ENCODE measurements at regions not wholly inside any gene's neighbourhood (a gene's known extent, or its start where the extent isn't known, plus 50 kb on each side); places are given as distances from the start of the nearest gene placed in this dataset.
"Not testable (repeated sequence)": the region's sequence is repeated elsewhere in the genome, so short reads cannot be mapped to it uniquely, and the experiment has no call there.

DNA sequence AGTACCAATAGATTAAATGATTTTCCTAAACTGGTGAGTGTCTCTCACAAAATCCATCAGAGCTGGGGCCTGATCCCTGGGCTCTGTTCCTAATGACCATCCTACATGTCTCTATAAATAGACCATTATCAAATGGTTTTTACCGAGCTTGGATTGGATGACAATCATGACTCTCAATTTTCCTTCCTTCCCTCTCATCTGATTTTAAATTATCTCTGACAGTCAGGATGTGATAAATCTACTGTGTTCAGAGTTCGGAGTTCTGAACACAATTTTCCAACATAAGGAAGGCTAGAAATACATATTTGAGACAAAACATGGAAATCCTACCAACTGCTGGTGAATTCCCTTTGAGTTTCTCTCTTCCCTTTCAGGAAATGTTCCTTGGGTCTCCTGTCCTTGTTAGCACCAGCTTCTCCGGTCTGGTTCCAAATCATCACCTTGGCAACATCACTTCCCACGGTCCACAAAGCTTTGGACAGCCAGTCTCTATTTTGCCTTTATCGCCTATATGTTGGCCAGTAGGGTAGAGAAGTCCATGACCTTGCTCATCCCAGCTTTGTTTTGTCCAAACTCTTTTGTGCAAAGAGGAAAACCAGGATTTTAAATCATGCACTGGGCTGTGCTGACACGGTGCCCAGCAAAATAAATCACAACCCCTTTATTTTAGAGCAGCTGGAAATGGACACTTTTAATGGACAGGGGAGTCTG, 139.6 kb upstream of the ITGA6 start:
- DNase-seq (ENCODE audit: low read depth) = no peak

GRCh38 chr2:172288603-172289002, 138.8 kb upstream of the ITGA6 start:
- no peak for DNase-seq (ENCODE audit: low read depth)

GRCh38 chr2:172293952-172294351, 133.4 kb upstream of the ITGA6 start:
- DNase-seq (ENCODE audit: low read depth) = no peak

- no peak for DNase-seq (ENCODE audit: low read depth)
Observed at GRCh38 chr2:172294983-172295382, 132.4 kb upstream of the ITGA6 start.

- no peak for DNase-seq (ENCODE audit: low read depth)
Observed at GRCh38 chr2:172295677-172296076, 131.7 kb upstream of the ITGA6 start.

DNA sequence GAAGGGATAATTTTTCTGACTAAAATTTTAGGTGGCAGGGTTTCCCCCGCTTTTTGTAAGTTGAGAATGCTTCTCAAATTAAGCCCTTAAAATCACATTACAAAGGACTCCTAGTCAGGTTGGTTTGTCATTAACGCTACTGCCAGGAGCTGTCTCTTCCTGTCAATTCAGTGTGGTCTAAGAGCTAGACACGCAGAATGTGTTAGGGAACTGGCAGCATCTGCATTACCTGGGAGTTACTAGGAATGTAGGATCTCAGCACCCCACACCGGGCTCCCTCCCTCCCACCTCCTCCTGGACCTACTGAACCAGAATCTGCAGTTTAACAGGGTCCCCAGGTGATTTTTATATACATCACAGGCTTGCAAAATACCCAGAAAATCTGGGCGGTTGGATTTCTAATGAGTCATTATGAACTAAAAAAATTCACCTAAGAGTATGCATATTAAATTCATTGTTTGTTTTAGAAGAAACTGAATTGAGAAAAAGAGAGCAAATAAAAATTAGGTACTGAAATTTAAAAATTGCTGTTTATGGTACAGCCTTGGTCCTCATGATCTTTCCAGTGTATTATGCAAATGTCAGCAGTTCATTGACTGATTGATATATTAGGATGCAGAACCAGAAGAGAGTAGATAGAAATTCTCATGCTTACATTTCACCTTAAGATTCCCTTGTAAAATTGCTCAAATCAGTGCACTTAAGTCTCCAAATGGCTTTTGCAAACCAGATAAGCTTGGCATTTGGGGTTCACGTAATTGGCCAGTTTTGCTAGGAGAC, 130.9 kb upstream of the ITGA6 start:
- no peak for DNase-seq (ENCODE audit: low read depth)

- DNase-seq (ENCODE audit: low read depth) = no peak
Observed at GRCh38 chr2:172297531-172297930, 129.9 kb upstream of the ITGA6 start.

GRCh38 chr2:172297950-172298349, 129.4 kb upstream of the ITGA6 start:
- DNase-seq (ENCODE audit: low read depth) = no peak

GRCh38 chr2:172299741-172300140, 127.6 kb upstream of the ITGA6 start:
- DNase-seq (ENCODE audit: low read depth) = no peak

GRCh38 chr2:172300851-172301250, 126.5 kb upstream of the ITGA6 start:
- no peak for DNase-seq (ENCODE audit: low read depth)

GRCh38 chr2:172305066-172305465, 122.3 kb upstream of the ITGA6 start:
- DNase-seq (ENCODE audit: low read depth) = no peak

GRCh38 chr2:172307800-172308199, 119.6 kb upstream of the ITGA6 start:
- no peak for DNase-seq (ENCODE audit: low read depth)

DNA sequence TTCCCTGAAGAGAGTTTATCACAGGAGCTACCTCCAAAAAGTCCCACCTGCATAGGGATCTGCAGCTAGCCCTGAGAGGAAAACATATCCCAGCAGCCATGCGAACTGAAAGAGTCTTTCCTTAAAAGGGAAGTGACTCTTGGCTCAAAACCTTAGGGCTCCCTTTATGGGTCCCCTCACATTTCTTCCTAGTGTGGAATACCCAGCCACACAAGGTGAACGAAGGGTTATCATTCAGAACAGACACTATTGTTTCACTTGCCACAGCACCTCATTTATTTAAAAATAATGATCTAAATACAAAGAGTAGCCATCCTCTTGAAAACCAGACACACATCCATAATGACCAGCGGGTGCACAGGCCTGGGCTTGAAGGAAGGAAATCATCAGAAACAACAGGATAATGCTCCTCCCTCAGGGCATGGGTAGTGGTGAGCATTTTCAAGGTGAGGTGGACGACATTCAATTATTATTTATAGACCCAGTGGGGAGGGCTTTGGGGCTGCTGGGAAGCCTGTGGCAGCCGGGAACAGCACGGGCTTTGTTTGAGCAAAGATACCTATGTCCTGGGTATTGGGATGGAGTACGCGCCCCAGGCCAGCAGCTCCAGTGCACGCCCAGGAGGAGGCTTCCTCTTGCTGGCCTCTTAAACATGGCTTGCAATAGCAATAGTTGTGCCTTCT, 119.0 kb upstream of the ITGA6 start:
- no peak for DNase-seq (ENCODE audit: low read depth)

DNA sequence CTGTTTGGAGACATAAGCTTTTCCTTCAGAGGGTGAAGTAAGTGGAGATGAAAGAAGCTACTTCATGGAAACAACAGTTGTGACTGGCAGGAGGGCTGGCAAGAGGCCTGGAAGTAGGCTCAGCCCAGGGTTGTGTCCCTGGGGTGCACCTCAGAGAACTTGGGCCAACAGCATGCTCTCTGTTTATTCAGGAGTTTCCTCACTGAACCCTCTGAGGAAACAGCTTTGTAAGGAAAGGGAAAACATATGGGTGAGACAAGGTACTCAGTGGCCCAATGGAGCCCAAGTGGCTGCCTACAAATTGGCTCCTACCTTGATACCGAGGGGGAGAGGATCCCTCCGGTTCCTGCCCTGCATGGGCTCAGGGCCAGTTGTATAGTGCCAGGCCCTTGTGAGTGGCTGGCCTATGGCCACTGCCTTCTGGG, 115.5 kb upstream of the ITGA6 start:
- DNase-seq (ENCODE audit: low read depth) = no peak

GRCh38 chr2:172313715-172314341, 113.6 kb upstream of the ITGA6 start:
- no peak for DNase-seq (ENCODE audit: low read depth)

DNA sequence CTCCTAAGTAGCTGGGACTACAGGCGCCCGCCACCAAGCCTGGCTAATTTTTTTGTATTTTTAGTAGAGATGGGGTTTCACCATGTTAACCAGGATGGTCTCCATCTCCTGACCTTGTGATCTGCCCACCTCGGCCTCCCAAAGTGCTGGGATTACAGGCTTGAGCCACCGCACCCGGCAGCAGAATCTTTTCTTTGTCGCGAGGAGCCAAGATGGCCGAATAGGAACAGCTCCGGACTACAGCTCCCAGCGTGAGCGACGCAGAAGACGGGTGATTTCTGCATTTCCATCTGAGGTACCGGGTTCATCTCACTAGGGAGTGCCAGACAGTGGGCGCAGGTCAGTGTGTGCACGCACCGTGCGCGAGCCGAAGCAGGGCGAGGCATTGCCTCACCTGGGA, 112.3 kb upstream of the ITGA6 start:
- DNase-seq (ENCODE audit: low read depth) = not testable (repeated sequence)

DNA sequence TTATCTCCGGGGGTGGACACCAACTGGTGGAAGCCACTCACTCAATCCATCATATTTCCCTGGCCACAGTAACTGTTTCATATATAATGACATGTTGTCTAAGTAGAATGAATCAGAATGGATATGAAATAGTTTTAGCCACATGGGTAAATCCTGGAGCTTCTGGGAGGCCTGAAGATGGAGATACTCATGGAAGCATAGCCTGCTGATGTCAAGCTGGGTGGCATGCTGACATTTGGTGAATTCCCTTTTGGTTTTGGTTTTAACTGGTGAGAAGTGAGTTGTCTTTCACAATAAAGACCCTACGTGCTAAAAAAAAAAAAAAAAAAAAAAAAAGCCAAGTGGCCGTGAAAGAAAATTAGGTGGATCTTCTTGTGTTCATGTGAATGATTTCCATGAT, 105.3 kb upstream of the ITGA6 start:
- DNase-seq (ENCODE audit: low read depth) = no peak

GRCh38 chr2:172323256-172323655, 104.1 kb upstream of the ITGA6 start:
- DNase-seq (ENCODE audit: low read depth) = no peak

- no peak for DNase-seq (ENCODE audit: low read depth)
Observed at GRCh38 chr2:172323861-172324597, 103.4 kb upstream of the ITGA6 start.

DNA sequence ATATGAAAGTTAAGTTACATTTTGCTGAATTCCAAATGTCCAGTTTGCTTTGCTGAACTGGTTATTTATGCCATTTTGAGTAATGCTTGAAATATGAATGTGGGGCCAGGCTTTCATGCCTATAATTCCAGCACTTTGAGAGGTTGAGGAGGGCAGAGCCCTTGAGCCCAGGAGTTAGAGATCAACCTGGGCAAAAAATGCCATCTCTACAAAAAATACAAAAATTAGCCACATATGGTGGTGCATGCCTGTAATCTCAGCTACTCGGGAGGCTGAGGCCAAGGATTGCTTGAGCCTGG, 101.2 kb upstream of the ITGA6 start:
- DNase-seq (ENCODE audit: low read depth) = no peak

- DNase-seq (ENCODE audit: low read depth) = no peak
Observed at GRCh38 chr2:172328103-172328841, 99.1 kb upstream of the ITGA6 start.
